Activated gamma-delta T cell treated with Interleukin-2 at 50 U/mL for 16 hours (primary cell): ENCODE measurements at regions not wholly inside any gene's neighbourhood (a gene's known extent, or its start where the extent isn't known, plus 50 kb on each side); places are given as distances from the start of the nearest gene placed in this dataset.

Experiments
- DNase-seq: peaks from one replicate; pipeline ENCODE4 v3.0.0-alpha.2; 2020

DNA sequence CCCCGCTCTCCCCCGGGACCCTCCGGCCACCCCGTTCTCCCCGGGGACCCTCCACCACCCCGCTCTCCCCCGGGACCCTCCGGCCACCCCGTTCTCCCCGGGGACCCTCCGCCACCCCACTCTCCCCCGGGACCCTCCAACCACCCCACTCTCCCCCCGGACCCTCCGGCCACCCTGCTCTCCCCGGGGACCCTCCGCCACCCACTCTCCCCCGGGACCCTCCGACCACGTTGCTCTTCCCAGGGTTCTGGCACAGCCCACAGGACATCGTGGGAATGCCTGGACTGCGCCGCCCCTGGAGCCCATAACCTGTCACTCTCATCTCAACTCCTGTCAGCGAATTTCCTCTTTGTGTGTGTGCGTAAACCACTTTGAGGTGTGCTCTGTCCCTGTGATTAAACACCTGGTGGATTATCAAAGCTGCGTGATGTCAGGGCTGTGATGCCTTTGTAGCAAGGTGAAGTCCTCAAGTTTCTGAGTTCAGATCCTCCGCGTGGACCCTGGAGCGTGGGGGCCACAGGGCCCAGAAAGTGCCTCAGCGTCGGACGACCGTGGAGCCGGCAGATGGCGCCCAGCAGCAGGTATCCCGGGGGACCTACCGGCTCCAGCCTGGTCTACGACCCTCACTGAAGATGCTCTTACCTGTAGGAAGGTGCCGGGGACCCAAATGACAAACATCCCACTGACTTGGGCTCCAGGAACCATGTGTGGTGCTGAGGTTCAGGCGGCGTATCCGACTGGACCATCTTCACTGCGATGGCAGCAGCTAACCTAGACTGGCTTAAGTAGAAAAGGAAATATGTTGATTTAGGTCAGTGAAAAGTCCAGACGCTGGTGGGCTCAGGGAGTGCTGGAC lies 63.2 kb upstream of the GALNT9 start:
- no peak for DNase-seq

DNA sequence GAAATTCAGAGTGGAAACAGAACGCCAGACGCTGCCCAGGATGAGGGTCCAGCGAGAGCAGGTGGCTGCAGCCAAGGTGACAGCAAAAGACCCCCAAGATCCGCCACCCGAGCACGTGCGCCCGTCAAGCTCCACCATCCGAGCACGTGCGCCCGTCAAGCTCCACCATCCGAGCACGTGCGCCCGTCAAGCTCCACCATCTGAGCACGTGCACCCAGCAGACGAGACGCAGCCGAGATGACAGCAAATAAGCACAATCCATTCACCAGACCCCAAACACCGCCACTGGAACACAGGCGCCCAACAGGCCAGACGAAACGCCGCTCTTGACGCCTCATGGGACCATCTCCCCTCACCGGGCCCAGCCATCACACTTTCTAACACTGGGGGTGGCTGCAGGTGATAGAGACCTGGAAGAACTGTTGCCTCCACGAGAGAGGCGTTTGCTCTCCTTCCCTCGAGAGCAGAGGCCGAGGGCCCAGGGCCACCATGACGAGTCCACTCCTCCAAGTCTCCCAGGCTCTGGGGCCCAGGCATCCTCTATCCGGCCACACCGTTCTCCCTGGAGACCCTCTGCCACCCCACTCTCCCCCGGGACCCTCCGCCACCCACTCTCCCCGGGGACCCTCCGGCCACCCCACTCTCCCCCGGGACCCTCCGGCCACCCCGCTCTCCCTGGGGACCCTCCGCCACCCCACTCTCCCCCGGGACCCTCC lies 62.1 kb upstream of the GALNT9 start:
- no peak for DNase-seq

DNA sequence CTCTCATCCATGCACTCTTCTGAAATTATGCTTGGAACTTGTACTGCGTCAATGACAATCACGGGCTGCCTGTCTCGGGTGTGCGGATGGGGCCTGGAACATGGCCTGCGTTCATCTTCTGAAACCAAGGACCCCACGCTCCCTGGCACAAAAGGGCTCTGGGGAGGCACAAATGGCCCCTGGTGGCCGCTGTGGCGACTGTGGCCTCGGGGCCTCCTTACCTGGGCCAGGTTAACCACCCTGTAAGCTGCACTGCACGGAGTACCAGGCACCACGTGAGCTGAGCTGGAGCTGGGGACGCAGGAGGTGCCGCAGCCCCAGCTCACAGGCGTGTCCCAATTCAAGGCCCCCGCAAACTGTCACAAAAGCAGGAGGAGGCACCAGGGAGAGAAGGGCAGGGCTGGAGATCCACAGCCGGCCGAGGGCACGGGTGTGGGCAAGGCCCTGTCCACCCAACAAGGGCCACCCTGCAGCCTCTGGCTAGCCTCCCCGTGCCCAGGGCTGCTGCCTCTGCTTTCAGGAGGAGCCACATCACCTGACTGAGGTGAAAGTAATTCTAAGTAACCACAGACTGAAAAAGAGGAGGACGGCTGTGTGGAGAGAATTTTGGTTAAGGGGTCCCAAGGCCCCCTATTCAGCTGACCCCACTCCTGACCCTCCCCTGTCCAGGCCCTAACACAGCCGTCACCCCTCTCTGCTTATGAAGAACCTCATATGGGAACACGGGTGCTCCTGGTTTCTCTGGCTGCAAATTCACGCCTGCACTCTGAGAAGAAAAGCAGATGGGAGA lies 61.1 kb upstream of the GALNT9 start:
- DNase-seq: no peak

DNA sequence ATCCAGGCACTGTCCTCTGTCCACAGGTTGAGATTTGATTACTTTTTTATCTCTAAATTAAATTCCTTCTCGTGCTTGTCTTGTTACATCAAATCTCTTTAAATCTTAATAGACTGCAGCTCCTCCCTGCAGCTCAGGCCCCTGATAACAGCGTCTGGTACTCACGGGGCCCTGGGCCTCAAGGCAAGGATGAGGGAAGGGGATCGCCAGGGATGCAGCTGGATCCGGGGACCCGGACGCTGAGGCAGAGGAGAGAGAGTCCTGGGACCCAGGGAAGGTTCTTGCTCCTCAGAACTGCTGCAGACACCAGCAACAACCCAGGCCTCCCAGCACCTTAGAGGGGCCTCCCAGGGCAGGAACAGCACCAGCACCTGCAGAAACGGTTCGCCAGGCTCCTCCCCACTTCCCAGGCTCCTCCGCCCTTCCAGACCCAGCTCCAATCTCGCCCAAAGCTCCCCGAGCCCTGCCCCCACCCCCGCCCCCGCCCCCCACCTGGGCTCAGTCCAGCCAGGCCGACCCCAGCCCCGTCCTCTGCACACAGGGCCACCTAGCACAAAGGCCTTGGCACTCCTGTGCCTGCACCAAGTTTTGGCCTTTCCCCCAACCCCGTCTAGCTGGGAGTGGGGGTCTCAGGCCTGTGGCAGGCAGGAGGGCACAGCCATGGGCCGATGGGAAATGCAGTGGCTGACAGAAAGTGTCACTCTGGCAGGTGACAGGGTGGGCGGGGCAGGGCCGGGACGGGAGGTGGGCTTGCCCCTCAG lies 60.3 kb upstream of the GALNT9 start:
- no peak for DNase-seq

DNA sequence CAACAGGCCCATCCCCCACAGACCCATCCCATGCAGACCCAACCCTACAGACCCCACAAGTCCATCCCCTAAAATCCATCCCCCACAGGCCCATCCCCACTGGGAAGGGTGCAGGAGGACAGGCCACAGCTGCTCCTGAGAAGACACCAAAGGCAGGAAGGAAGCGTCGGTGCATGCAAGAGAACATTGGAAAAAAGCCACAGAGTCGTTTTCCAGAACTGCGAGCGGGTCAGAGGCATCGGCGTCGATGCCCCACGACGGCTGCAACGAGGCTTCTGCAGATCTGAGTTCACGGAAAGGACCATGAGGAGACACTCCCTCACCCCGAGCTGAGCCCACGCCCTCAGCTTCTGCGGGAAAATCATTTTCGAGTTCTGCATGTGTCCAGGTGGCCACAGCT lies 59.6 kb upstream of the GALNT9 start:
- DNase-seq: no peak

DNA sequence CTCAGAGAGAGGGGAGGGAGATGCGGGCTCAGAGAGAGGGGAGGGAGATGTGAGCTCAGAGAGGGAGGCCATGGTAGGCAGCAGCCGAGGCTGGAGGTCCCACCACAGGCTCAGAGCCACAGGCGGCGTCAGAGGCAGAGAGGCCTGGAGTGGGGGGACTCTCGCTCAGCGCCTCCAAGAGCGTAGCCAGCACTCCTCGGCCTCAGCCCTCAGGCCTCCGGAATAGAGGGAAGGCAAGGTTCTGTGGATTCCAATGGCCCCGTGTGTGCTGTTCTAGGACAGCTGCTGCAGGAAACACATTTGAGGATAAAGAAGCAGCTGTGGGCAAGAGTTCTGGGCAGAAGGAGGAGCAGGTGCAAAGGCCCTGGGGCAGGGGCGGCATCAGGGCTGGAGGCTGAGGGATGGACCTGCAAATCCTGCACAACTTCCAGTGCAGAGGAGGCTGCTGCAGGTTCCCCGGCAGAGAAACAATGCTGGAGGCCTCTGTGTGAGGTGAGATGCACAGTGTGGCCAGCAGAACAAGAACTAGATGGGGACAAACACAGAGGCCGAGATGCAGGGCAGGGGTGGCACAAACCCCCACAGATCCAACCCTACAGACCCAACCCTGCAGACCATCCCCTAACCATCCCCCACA lies 59.1 kb upstream of the GALNT9 start:
- DNase-seq: no peak

DNA sequence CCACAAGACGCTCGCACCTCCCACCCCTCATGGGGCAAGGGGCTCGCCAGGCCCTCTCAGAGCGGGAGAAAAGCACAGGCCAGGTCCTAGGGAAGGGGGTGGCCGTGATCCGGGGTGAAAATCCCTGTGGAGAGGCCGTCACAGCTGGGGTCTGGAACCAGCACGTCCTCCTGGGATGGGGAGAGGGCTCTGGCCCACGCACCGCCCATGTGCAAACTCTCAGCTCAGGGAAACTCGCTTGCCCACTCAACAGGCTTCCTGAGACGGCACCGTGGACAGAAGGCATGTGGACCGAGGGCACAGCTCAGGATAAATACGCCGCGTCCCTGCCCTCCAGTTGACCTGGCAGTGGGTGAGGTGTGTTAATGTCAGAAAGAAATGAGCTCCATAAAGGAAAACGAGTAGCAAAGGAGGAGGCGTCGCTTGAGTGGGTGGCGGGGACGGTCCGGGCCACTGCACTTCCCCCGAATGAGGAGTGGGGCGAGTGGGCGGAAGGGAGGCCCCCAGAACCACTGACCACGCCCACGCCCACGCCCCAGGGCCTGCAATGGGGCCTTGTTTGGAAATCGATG lies 57.6 kb upstream of the GALNT9 start:
- DNase-seq: no peak

DNA sequence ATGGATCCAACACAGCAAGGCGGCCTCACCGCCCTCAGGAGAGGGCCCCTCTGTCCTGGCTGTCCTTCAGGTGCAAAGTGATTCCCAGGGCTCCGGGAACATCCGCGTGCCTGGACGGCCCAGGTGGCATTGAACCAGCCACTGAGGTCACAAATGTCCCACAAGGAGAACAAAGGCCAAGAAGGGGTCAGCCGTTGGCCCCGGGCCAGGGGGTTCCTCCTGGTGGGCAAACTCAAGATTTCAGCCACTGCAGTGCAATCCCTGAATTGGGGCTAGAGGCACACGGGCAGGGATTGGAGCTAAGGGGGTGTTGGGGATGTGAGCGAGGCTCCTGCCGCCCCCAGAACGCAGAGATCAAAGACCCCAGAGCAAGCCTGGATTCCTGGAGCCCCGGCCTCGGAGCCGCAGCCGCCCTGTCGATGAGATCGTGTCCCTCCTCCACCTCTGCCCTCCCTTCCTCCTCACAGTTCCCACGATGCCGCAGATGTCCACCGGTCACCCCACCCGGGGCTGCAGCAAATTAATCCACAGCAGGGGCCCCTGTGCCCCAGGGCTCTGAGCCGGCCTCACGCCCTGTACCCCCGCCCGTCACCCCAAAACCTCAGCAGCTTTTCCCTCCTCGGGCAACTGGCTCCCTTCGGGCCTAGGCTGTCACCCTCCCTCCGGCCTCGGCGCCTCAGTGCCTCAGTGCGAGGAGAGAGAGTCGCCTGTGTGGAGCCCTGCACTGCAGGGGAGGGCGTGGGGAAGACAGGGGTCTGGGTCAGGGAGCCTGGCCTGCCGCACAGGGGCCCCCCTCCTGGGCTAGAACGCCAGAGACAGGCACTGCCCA lies 56.7 kb upstream of the GALNT9 start:
- no peak for DNase-seq

DNA sequence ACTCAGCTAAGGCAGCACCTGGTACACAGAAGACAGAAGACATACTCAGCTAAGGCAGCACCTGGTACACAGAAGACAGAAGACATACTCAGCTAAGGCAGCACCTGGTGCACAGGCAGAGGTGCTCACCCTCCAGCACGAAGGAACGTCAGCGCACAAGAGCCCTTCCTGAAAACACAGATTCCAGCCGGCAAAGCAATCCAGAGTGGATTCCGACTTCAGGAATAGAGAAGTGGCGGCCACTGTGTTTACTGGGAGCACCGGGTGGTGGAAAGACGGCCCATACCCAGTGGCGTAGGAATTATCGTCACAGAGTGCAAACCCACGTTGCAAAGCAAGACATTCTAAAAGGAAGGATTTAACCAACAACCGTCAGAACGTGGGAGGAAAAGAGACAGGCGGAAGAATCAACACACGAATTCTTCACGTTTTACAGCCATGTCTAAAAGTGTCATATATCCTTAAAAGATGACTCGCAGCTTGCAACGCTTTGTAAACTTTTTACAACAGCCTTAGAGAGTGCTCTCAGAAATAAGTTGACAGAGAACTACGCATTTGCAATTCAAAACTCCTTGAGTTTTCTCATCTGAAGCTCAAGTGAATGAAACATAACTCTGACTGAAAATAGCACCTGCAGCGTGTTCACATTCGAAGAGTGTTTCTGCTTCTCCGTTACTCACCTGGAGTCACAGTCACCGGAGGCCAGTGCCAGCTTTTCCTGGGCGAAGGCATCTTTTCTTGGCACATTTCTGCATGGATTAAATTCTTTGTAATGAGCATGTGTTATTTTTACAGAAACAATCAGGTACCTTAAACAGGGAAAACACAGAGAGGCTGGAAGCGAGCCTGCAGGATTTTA lies 55.8 kb upstream of the GALNT9 start:
- no peak for DNase-seq

DNA sequence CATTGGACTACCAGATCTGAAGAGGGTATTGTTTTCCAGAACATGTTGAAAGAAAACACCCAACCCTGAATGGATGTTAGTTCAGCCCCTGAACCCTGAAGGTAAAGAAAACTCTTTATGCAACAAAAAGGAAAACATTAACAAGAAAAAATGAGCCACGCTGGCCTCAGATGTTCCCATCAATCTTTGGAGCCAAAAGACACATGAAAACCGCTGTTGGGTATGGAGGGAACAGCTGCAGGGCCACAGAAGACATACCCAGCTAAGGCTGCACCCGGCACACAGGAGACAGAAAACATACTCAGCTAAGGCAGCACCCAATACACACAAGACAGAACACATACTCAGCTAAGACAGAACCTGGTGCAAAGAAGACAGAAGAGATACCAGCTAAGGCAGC lies 51.3 kb upstream of the GALNT9 start:
- no peak for DNase-seq

DNA sequence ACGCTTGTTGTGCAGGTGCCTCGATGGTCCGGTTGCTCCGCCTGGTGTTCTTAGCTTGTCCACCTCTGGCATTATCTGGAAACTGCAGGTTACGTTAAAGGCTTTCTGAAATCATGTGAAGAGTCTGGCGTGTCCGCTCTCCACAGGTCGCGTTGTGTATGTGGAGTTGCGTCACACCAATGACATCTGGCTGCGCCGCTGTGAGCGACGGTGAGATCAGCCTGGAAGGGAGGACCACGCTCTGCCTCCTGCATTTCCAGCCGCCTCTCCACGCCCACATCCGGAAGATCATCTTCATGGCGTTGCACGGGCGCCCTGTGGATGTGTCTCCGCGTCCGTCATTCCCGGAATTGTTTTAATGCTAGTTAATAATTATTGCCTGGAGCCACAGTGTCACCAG lies 50.6 kb upstream of the GALNT9 start:
- DNase-seq: no peak

DNA sequence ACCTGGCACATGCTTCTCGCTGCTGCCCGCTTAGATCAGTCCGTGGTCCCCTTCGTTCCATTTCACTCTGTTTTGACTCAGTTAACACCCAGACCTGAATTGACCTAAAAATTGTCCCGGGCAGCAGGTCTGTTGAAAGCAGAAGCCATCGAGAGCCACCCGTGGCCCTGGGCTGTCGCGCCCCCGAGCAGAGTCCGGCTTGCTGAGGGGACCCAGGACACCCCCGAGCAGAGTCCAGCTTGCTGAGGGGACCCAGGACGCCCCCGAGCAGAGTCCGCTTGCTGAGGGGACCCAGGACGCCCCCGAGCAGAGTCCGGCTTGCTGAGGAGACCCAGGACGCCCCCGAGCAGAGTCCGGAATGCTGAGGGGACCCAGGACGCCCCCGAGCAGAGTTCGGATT lies 50.2 kb upstream of the GALNT9 start:
- DNase-seq: no peak
